CD4-positive, alpha-beta T cell (primary cell): ENCODE measurements at regions not wholly inside any gene's neighbourhood (a gene's known extent, or its start where the extent isn't known, plus 50 kb on each side); places are given as distances from the start of the nearest gene placed in this dataset.

Experiments
- ATAC-seq: fragments of 200-7000 bp; cut with Tn5 transposase; one replicate; pipeline ENCODE4 v1.10.0; 2022; ENCODE audit warnings: mild to moderate bottlenecking; ENCODE audit not compliant: poor library complexity
- CTCF ChIA-PET: fragments of 350-600 bp; sonication (Branson Sonifier 250); formaldehyde crosslinking; loops from one replicate; lab custom pipeline; 2021; ENCODE audit warnings: antibody characterized with exemption, inconsistent platforms; lab: Charles Lee
- POLR2A ChIA-PET: fragments of 350-600 bp; sonication (Branson Sonifier 250); formaldehyde crosslinking; loops from one replicate; lab custom pipeline; 2021; ENCODE audit warnings: antibody characterized with exemption, inconsistent platforms; lab: Charles Lee
- DNase-seq, 14 experiments: peaks; one replicate each; pipeline ENCODE4 v3.0.0-alpha.2; 2013 to 2020; ENCODE audit warnings: mixed read lengths in 2 of 14
- H3K27ac ChIP-seq, 2 donors: one replicate each; pipeline versions ENCODE4 v1.5.1 to v1.7.0; 2013; ENCODE audit warnings: low read length in 2 of 2, low read depth in 1 of 2, mild to moderate bottlenecking in 1 of 2
- H3K27me3 ChIP-seq, 2 experiments: 1 replicate in 1 of 2; 2 replicates in 1 of 2; pipeline versions ENCODE4 v1.6.1 to v1.7.0; 2013; ENCODE audit warnings: low read length in 2 of 2, control low read depth in 1 of 2, mild to moderate bottlenecking in 1 of 2, moderate library complexity in 1 of 2; ENCODE audit not compliant: insufficient read depth in 2 of 2, control insufficient read depth in 1 of 2
- H3K36me3 ChIP-seq: one replicate; pipeline ENCODE4 v1.6.1; 2013; ENCODE audit warnings: low read length, control low read depth; ENCODE audit not compliant: insufficient read depth
- H3K4me1 ChIP-seq: one replicate; pipeline ENCODE4 v1.6.1; 2013; ENCODE audit warnings: low read length, control low read depth; ENCODE audit not compliant: insufficient read depth
- H3K4me3 ChIP-seq: one replicate; pipeline ENCODE4 v1.5.1; 2013; ENCODE audit warnings: mild to moderate bottlenecking, low read length, moderate library complexity
- H3K9me3 ChIP-seq, 2 experiments: 1 replicate in 1 of 2; 2 replicates in 1 of 2; pipeline versions ENCODE4 v1.6.1 to v1.7.0; 2013; ENCODE audit warnings: low read length in 2 of 2, mild to moderate bottlenecking in 2 of 2, control low read depth in 1 of 2, moderate library complexity in 1 of 2; ENCODE audit not compliant: control insufficient read depth in 1 of 2, insufficient read depth in 1 of 2
- H3K27ac Mint-ChIP-seq: one replicate; pipeline ENCODE4 v1.8.0; 2020; ENCODE audit warnings: mixed read lengths
- H3K27me3 Mint-ChIP-seq: one replicate; pipeline ENCODE4 v1.8.0; 2021; ENCODE audit warnings: mixed read lengths
- H3K36me3 Mint-ChIP-seq: one replicate; pipeline ENCODE4 v1.8.0; 2021; ENCODE audit warnings: low read depth, mixed read lengths
- H3K4me1 Mint-ChIP-seq: one replicate; pipeline ENCODE4 v1.8.0; 2021; ENCODE audit warnings: low read depth, mixed read lengths
- H3K4me3 Mint-ChIP-seq: one replicate; pipeline ENCODE4 v1.8.0; 2020; ENCODE audit warnings: mild to moderate bottlenecking, mixed read lengths
- H3K9me3 Mint-ChIP-seq: one replicate; pipeline ENCODE4 v1.8.0; 2020; ENCODE audit warnings: mixed read lengths
- CTCF ChIP-seq: fragments of 200-600 bp; IDR thresholded peaks from one replicate; pipeline ENCODE4 v1.8.0; 2022; ENCODE audit warnings: antibody characterized with exemption, mild to moderate bottlenecking
- intact Hi-C, 2 experiments: fragments of 100-400 bp; cut with DNase I in 1 of 2; cut with micrococcal nuclease in 1 of 2; formaldehyde crosslinking; loops; one replicate each; pipeline versions ENCODE4 v1.15.1 to v1.9.0; 2023 to 2025; cut with DNase I, micrococcal nuclease

DNA sequence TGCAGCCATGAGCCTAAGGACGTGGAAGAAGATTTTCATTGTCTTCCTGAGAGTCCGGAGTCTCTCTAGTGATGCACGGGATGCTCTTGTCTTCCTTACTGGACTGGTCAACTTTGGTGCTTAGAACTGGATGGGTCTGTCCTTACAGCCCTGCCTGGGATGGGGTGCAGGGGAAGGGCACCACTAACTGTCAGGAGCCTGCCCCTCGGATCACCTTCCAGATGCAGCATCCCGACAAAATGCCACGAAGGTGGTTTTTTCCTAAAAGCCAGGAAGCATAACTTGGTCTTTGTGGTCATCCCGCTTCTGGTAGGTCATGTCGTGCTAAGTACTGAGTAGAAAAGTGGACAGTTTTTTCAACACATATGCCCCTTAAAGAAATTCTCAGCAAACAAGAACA lies 207.4 kb upstream of the TWIST2 start:
- no peaks in the 10 kb centered on the region for H3K4me1 Mint-ChIP-seq
- H3K36me3 Mint-ChIP-seq, result no peaks in the 10 kb centered on the region
- intact Hi-C loops, result no loop called here
- no peak for TF ChIP-seq CTCF
- Histone ChIP-seq H3K27ac (no peak overlapping the region), H3K36me3 (no peaks in the 10 kb centered on the region), H3K4me1 (no peaks in the 10 kb centered on the region), H3K4me3 (no peak overlapping the region), H3K27me3 (peaks cover 5 to 6% of the 10 kb centered on the region in 2 experiments), H3K9me3 (no peaks in the 10 kb centered on the region)
- DNase-seq (no peak), ATAC-seq (no peak)
- no peak overlapping the region for H3K27ac Mint-ChIP-seq
- ChIA-PET CTCF (no interaction called here), POLR2A (no interaction called here)
- no peak overlapping the region for H3K4me3 Mint-ChIP-seq
- no peaks in the 10 kb centered on the region for H3K9me3 Mint-ChIP-seq
- peaks cover 3% of the 10 kb centered on the region for H3K27me3 Mint-ChIP-seq

- ChIA-PET POLR2A (no interaction called here), CTCF (no interaction called here)
- DNase-seq (no peak), ATAC-seq (no peak)
- Histone ChIP-seq H3K36me3 (no peaks in the 10 kb centered on the region), H3K27me3 (peaks cover 5 to 6% of the 10 kb centered on the region in 2 experiments), H3K9me3 (no peaks in the 10 kb centered on the region), H3K4me1 (no peaks in the 10 kb centered on the region), H3K4me3 (no peak overlapping the region), H3K27ac (no peak overlapping the region)
- intact Hi-C loops, result no loop called here
- H3K27me3 Mint-ChIP-seq, result peaks cover 3% of the 10 kb centered on the region
- no peaks in the 10 kb centered on the region for H3K4me1 Mint-ChIP-seq
- no peak for TF ChIP-seq CTCF
- H3K9me3 Mint-ChIP-seq, result no peaks in the 10 kb centered on the region
- no peak overlapping the region for H3K4me3 Mint-ChIP-seq
- no peak overlapping the region for H3K27ac Mint-ChIP-seq
- H3K36me3 Mint-ChIP-seq, result no peaks in the 10 kb centered on the region
Observed at GRCh38 chr2:238642973-238643372, 204.9 kb upstream of the TWIST2 start.

GRCh38 chr2:238643400-238643907 lies 204.4 kb upstream of the TWIST2 start:
- Histone ChIP-seq H3K27ac (no peak overlapping the region), H3K4me1 (no peaks in the 10 kb centered on the region), H3K4me3 (no peak overlapping the region), H3K36me3 (no peaks in the 10 kb centered on the region), H3K9me3 (no peaks in the 10 kb centered on the region), H3K27me3 (peaks cover 5 to 6% of the 10 kb centered on the region in 2 experiments)
- intact Hi-C loops, result no loop called here
- DNase-seq (no peak), ATAC-seq (no peak)
- no peaks in the 10 kb centered on the region for H3K9me3 Mint-ChIP-seq
- CTCF ChIA-PET, result no interaction called here
- no peak overlapping the region for H3K4me3 Mint-ChIP-seq
- H3K27ac Mint-ChIP-seq, result no peak overlapping the region
- POLR2A ChIA-PET, result no interaction called here
- H3K36me3 Mint-ChIP-seq, result no peaks in the 10 kb centered on the region
- H3K27me3 Mint-ChIP-seq, result peaks cover 3% of the 10 kb centered on the region
- no peaks in the 10 kb centered on the region for H3K4me1 Mint-ChIP-seq
- TF ChIP-seq CTCF, result no peak
